22Rv1 (cell line): ENCODE measurements at regions not wholly inside any gene's neighbourhood (a gene's known extent, or its start where the extent isn't known, plus 50 kb on each side); places are given as distances from the start of the nearest gene placed in this dataset.

ENCODE experiments used
- H3K27ac ChIP-seq: fragments of 450-650 bp; 2 replicates; pipeline ENCODE4 v1.5.1; 2017
- CTCF ChIP-seq: fragments of 450-650 bp; IDR thresholded peaks from 2 replicates; pipeline ENCODE4 v1.5.1; 2017; ENCODE audit warnings: mild to moderate bottlenecking
- ZFX ChIP-seq: fragments of 450-650 bp; IDR thresholded peaks from 2 replicates; pipeline ENCODE4 v1.6.1; 2017; ENCODE audit warnings: antibody characterized with exemption, borderline replicate concordance

GRCh38 chr3:182713743-182714517, 79.4 kb upstream of the ATP11B start:
- TF ChIP-seq CTCF (peak; percentile 74), ZFX (no peak)
- no peak overlapping the region for H3K27ac ChIP-seq

- no peak overlapping the region for H3K27ac ChIP-seq
- TF ChIP-seq ZFX = no peak
Observed at GRCh38 chr3:182715006-182715405, 78.3 kb upstream of the ATP11B start.

GRCh38 chr3:182716114-182716688, 77.1 kb upstream of the ATP11B start:
- TF ChIP-seq CTCF (no peak), ZFX (no peak)
- H3K27ac ChIP-seq = no peak overlapping the region

- H3K27ac ChIP-seq = no peak overlapping the region
- TF ChIP-seq ZFX (no peak), CTCF (no peak)
Observed at GRCh38 chr3:182717216-182717615, 76.1 kb upstream of the ATP11B start.

- TF ChIP-seq CTCF (no peak), ZFX (no peak)
- H3K27ac ChIP-seq = no peak overlapping the region
Observed at GRCh38 chr3:182722907-182723306, 70.4 kb upstream of the ATP11B start.

- no peak overlapping the region for H3K27ac ChIP-seq
- TF ChIP-seq ZFX (no peak), CTCF (no peak)
Observed at GRCh38 chr3:182723596-182723995, 69.7 kb upstream of the ATP11B start.

GRCh38 chr3:182725372-182726251, 67.7 kb upstream of the ATP11B start:
- TF ChIP-seq ZFX (no peak), CTCF (no peak)
- H3K27ac ChIP-seq = no peak overlapping the region
